Progenitor cell of endocrine pancreas (in vitro differentiated cells): ENCODE measurements at regions not wholly inside any gene's neighbourhood (a gene's known extent, or its start where the extent isn't known, plus 50 kb on each side); places are given as distances from the start of the nearest gene placed in this dataset.
A peak's percentile ranks its signal among the peaks of the same experiment; 100 is the strongest.
"Not testable (repeated sequence)": the region's sequence is repeated elsewhere in the genome, so short reads cannot be mapped to it uniquely, and the experiment has no call there.

Experiments
- DNase-seq: peaks from one replicate; pipeline ENCODE4 v3.0.0; 2021; ENCODE audit warnings: low spot score; ENCODE audit not compliant: unreplicated experiment
- H3K27ac Mint-ChIP-seq: 2 replicates; pipeline ENCODE4 v1.8.0; 2021; ENCODE audit warnings: mild to moderate bottlenecking, moderate library complexity, mixed read lengths
- H3K27me3 Mint-ChIP-seq: 2 replicates; pipeline ENCODE4 v1.8.0; 2021; ENCODE audit warnings: mixed read lengths
- H3K36me3 Mint-ChIP-seq: 2 replicates; pipeline ENCODE4 v1.8.0; 2022; ENCODE audit warnings: mixed read lengths; ENCODE audit not compliant: insufficient read depth
- H3K4me1 Mint-ChIP-seq: 2 replicates; pipeline ENCODE4 v1.8.0; 2021; ENCODE audit warnings: low read depth, mixed read lengths
- H3K4me3 Mint-ChIP-seq: 2 replicates; pipeline ENCODE4 v1.8.0; 2021; ENCODE audit warnings: low read depth, mild to moderate bottlenecking, moderate library complexity, mixed read lengths
- H3K9me3 Mint-ChIP-seq: 2 replicates; pipeline ENCODE4 v1.8.0; 2021; ENCODE audit warnings: low read depth, mixed read lengths
- CTCF ChIP-seq: fragments of 200-600 bp; sonication (generic); IDR thresholded peaks from one replicate; pipeline ENCODE4 v1.5.0; 2021; ENCODE audit warnings: antibody characterized with exemption, mild to moderate bottlenecking; ENCODE audit not compliant: unreplicated experiment

GRCh38 chr1:228611707-228612106, 123.6 kb upstream of the RHOU start:
- H3K9me3 Mint-ChIP-seq = not testable (repeated sequence)

GRCh38 chr1:228622002-228622716, 113.1 kb upstream of the RHOU start:
- not testable (repeated sequence) for H3K36me3 Mint-ChIP-seq, H3K27me3 Mint-ChIP-seq, H3K27ac Mint-ChIP-seq, H3K4me1 Mint-ChIP-seq, H3K4me3 Mint-ChIP-seq, H3K9me3 Mint-ChIP-seq, DNase-seq

More at GRCh38 chr1:228611707-228612106, 123.6 kb upstream of the RHOU start:
- not testable (repeated sequence) for DNase-seq, H3K4me3 Mint-ChIP-seq, H3K36me3 Mint-ChIP-seq, H3K27me3 Mint-ChIP-seq, H3K27ac Mint-ChIP-seq, H3K4me1 Mint-ChIP-seq

DNA sequence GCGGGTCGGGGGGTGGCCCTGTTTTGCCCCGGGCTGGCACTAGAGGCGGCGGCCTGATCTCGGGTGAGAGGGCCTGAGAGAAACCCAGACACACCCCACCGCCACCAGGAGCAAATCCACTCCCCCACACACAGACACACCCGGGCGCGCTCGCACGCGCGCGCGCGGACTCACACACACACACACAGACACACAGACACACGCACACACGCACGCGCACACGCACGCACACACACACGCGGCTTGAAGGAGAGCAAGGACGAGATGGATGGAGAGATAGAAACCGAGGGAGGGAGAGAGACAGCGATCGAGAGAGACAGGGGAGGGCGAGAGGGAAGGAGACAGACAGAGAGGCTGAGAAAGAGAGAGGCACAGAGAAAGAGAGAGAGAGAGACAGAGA, 108.8 kb upstream of the RHOU start:
- not testable (repeated sequence) for H3K27ac Mint-ChIP-seq, H3K9me3 Mint-ChIP-seq, H3K4me3 Mint-ChIP-seq, H3K27me3 Mint-ChIP-seq, DNase-seq, H3K4me1 Mint-ChIP-seq, H3K36me3 Mint-ChIP-seq

DNA sequence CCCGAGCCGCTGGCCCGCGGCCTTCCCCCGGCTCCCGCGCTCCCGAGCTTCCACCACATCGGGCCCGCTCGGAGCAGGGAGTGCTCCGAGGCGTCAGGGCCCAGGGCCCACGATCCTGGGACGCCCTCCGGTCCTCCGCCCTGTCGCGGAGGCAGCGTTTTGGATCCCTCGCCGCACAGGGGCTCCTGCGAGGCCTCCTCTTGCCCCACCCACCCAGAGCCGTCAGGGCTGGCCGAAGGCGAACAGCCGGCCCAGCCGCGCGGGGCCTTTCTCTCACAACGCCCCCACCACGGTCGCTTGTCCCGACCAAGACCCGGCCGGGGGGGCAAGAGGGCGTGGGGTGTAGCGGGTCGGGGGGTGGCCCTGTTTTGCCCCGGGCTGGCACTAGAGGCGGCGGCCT, 102.4 kb upstream of the RHOU start:
- not testable (repeated sequence) for DNase-seq, H3K4me3 Mint-ChIP-seq, H3K36me3 Mint-ChIP-seq, H3K27me3 Mint-ChIP-seq, H3K4me1 Mint-ChIP-seq, H3K9me3 Mint-ChIP-seq, H3K27ac Mint-ChIP-seq

GRCh38 chr1:228635304-228635703, 100.0 kb upstream of the RHOU start:
- peak; percentile 26 for DNase-seq

GRCh38 chr1:228637529-228637928, 97.8 kb upstream of the RHOU start:
- H3K27ac Mint-ChIP-seq, H3K4me3 Mint-ChIP-seq, H3K36me3 Mint-ChIP-seq, H3K9me3 Mint-ChIP-seq, DNase-seq, H3K4me1 Mint-ChIP-seq, H3K27me3 Mint-ChIP-seq: not testable (repeated sequence)

More at GRCh38 chr1:228635304-228635703, 100.0 kb upstream of the RHOU start:
- not testable (repeated sequence) for H3K4me1 Mint-ChIP-seq, H3K27ac Mint-ChIP-seq, H3K36me3 Mint-ChIP-seq, H3K27me3 Mint-ChIP-seq, H3K9me3 Mint-ChIP-seq, H3K4me3 Mint-ChIP-seq

- H3K27me3 Mint-ChIP-seq = peaks cover 55% of the 10 kb centered on the region
- no peaks in the 10 kb centered on the region for H3K9me3 Mint-ChIP-seq
- DNase-seq = no peak
- peak overlapping the region; percentile 79 for H3K4me3 Mint-ChIP-seq
- peaks cover 14% of the 10 kb centered on the region for H3K4me1 Mint-ChIP-seq
- no peaks in the 10 kb centered on the region for H3K36me3 Mint-ChIP-seq
- peak overlapping the region; percentile 75 for H3K27ac Mint-ChIP-seq
- no peak for TF ChIP-seq CTCF
Measured at GRCh38 chr1:228646717-228647522, 88.4 kb upstream of the RHOU start.

- peak; percentile 29 for DNase-seq
- no peak for TF ChIP-seq CTCF
- H3K4me3 Mint-ChIP-seq = peak overlapping the region; percentile 79
- peaks cover 59% of the 10 kb centered on the region for H3K27me3 Mint-ChIP-seq
- peaks cover 14% of the 10 kb centered on the region for H3K4me1 Mint-ChIP-seq
- peak overlapping the region; percentile 87 for H3K27ac Mint-ChIP-seq
- H3K36me3 Mint-ChIP-seq = no peaks in the 10 kb centered on the region
- H3K9me3 Mint-ChIP-seq = no peaks in the 10 kb centered on the region
Measured at GRCh38 chr1:228647523-228648444, 87.5 kb upstream of the RHOU start.
